ENCODE measurements at regions not wholly inside any gene's neighbourhood (a gene's known extent, or its start where the extent isn't known, plus 50 kb on each side); places are given as distances from the start of the nearest gene placed in this dataset.

DNA sequence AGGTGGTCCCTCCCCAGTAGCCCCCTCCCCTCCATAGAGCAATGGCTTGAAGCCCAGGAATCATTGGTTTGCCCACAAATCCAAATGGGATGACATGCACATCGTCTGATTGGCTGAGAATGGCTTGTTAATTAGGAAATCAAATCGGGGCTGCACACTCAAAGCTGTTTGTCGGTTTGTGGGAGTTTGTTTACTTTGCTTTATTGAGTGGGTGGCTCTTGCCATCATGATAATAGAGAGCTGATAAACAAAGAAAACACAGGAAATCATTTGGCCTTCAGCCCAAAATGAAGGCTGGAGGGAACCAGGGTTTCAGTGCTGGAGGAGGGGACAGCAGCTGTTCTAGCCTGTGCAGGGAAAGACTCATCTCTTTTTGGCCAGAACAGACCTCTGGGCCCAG, 316.3 kb downstream of the CBLN1 start:
- TF ChIP-seq POLR2A (IDR thresholded peaks at IDR 0.05), result no peak
- TF ChIP-seq, protein P1, sequence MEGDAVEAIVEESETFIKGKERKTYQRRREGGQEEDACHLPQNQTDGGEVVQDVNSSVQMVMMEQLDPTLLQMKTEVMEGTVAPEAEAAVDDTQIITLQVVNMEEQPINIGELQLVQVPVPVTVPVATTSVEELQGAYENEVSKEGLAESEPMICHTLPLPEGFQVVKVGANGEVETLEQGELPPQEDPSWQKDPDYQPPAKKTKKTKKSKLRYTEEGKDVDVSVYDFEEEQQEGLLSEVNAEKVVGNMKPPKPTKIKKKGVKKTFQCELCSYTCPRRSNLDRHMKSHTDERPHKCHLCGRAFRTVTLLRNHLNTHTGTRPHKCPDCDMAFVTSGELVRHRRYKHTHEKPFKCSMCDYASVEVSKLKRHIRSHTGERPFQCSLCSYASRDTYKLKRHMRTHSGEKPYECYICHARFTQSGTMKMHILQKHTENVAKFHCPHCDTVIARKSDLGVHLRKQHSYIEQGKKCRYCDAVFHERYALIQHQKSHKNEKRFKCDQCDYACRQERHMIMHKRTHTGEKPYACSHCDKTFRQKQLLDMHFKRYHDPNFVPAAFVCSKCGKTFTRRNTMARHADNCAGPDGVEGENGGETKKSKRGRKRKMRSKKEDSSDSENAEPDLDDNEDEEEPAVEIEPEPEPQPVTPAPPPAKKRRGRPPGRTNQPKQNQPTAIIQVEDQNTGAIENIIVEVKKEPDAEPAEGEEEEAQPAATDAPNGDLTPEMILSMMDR (IDR thresholded peaks at IDR 0.05), result no peak
- H3K4me3 ChIP-seq, result no peak overlapping the region
- no peaks in the 10 kb centered on the region for H3K27me3 ChIP-seq
- no peak for DNase-seq
- intact Hi-C loops (cut with DNase I; ENCODE audit: low total_unique reads), result no loop called here
- no peaks in the 10 kb centered on the region for H3K9me3 ChIP-seq
- no peaks in the 10 kb centered on the region for H3K4me1 ChIP-seq
- no peaks in the 10 kb centered on the region for H3K36me3 ChIP-seq
- H3K27ac ChIP-seq, result no peak overlapping the region

DNA sequence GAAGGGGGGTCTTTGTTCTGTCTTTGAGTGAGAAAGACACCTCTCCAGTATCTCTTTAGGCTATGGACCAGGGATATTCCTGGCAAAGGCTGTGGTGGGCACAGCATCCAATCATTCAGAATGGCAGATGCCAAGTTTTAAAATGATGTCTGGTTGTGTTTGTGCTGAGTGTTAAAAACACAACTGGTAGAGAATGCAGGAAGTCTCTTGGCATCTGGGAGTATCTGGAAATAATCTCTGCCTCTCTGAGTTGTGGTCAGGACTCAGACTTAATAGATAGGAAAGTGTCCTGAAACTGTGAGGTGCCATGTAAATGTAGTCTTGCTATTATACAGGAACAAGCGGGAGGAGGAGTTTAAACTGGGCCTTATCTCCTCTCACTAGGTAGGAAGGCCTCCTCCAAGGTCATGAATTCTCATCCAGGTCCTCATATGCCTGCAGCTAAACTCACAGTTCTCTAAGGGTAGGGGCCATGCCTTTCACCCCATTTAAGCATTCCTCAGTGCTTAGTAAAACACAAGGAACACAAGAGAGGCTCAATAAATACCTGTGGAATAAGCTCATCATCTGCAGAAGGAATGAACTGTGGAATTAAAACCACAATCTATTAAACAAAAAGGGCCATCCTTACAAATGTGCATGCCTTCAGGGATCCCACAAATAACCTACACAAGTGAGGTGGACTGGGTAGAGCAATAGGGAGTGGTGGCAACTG, 317.6 kb downstream of the CBLN1 start:
- Histone ChIP-seq H3K27me3 (no peaks in the 10 kb centered on the region), H3K4me1 (no peaks in the 10 kb centered on the region), H3K27ac (peak overlapping the region in 1 of 2 donors; percentile 44), H3K36me3 (no peaks in the 10 kb centered on the region), H3K4me3 (no peak overlapping the region), H3K9me3 (no peaks in the 10 kb centered on the region)
- intact Hi-C loops (cut with DNase I; ENCODE audit: low total_unique reads), result no loop called here
- TF ChIP-seq POLR2A (IDR thresholded peaks at IDR 0.05), result no peak
- TF ChIP-seq, protein P1 (IDR thresholded peaks at IDR 0.05), result no peak
- DNase-seq, result no peak

DNA sequence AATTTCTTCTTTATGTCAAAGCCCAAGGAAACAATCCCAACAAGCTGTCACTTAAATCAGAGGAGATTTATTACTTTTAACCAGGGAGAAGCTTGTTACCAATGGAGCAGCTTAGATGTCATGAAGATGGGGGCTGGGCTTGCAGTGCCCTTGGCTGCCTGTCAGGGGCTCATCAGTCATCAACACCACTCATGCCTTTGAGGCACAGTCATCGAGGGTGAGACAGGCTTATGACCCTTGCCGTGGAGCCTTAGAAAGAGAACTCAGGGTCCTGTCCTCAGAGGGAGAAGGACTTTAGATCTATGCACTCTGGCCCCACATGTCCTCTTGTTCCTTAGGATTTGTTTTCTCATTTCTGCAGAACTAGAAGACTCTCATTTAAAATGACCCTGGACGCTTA, 318.3 kb downstream of the CBLN1 start:
- no peak for TF ChIP-seq POLR2A (IDR thresholded peaks at IDR 0.05)
- TF ChIP-seq, protein P1 (IDR thresholded peaks at IDR 0.05), result no peak
- H3K4me1 ChIP-seq, result no peaks in the 10 kb centered on the region
- H3K9me3 ChIP-seq, result no peaks in the 10 kb centered on the region
- no peaks in the 10 kb centered on the region for H3K27me3 ChIP-seq
- intact Hi-C loops (cut with DNase I; ENCODE audit: low total_unique reads), result no loop called here
- no peaks in the 10 kb centered on the region for H3K36me3 ChIP-seq
- no peak for DNase-seq
- H3K27ac ChIP-seq, result no peak overlapping the region
- H3K4me3 ChIP-seq, result no peak overlapping the region

DNA sequence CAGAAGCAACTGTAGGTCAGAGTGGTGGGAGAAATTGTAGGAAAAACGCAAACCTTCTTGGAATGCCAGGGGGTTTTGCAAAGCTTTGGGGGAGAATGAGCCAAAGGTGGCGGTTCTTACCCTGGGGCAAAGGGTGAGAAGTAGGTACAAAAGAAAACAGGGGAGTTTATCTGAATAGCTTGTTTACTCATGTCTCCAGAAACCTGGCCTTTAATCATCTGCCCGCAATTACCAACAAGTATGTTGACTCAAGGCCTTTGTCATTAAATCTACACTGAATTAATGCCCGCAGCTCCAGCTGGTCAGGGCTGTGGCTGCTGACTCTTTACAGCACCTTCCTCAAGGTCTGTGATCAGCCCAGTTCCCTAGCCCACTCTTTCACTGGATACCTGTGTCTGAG, 320.1 kb downstream of the CBLN1 start:
- H3K4me3 ChIP-seq, result no peak overlapping the region
- H3K27ac ChIP-seq, result no peak overlapping the region
- DNase-seq, result no peak
- H3K36me3 ChIP-seq, result no peaks in the 10 kb centered on the region
- intact Hi-C loops (cut with DNase I; ENCODE audit: low total_unique reads), result no loop called here
- TF ChIP-seq, protein P1 (IDR thresholded peaks at IDR 0.05), result no peak
- no peak for TF ChIP-seq POLR2A (IDR thresholded peaks at IDR 0.05)
- H3K9me3 ChIP-seq, result no peaks in the 10 kb centered on the region
- no peaks in the 10 kb centered on the region for H3K4me1 ChIP-seq
- no peaks in the 10 kb centered on the region for H3K27me3 ChIP-seq

DNA sequence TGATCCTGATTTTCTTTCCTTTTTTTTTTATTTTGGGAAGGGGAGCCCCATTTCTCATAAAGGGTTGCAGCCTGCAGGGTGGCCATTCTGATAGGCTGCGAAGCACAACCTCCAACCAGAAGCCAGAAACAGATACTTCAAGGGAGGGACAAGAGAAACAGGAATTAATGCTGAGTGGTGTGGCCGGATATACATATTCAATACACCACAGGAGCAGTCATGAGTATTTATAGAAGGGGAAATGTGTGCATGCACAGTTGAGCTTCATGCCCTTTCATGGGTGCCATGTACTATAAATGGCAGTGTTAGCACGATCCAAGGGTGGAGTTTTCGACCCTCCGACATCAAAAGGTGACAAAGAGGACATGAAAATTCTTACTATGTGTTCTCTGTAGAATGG, 320.8 kb downstream of the CBLN1 start:
- no peaks in the 10 kb centered on the region for H3K27me3 ChIP-seq
- no peak for DNase-seq
- intact Hi-C loops (cut with DNase I; ENCODE audit: low total_unique reads), result no loop called here

More for the DNA sequence above, 320.8 kb downstream of the CBLN1 start:
- no peak overlapping the region for H3K27ac ChIP-seq
- no peaks in the 10 kb centered on the region for H3K4me1 ChIP-seq
- no peaks in the 10 kb centered on the region for H3K36me3 ChIP-seq
- no peaks in the 10 kb centered on the region for H3K9me3 ChIP-seq
- no peak for TF ChIP-seq POLR2A (IDR thresholded peaks at IDR 0.05)
- TF ChIP-seq, protein P1 (IDR thresholded peaks at IDR 0.05), result no peak
- no peak overlapping the region for H3K4me3 ChIP-seq

Measured in uterus (tissue), 3 donors.